GM12873 (cell line): ENCODE measurements at regions not wholly inside any gene's neighbourhood (a gene's known extent, or its start where the extent isn't known, plus 50 kb on each side); places are given as distances from the start of the nearest gene placed in this dataset.

Source experiments
- TF ChIP-seq, protein P1 (sequence below): IDR thresholded peaks from 2 replicates; pipeline ENCODE4 v1.5.1; 2012; ENCODE audit warnings: low read depth, mild to moderate bottlenecking, moderate library complexity, low read length, control low read depth; ENCODE audit not compliant: insufficient read depth; ENCODE audit errors: missing control alignments

DNA sequence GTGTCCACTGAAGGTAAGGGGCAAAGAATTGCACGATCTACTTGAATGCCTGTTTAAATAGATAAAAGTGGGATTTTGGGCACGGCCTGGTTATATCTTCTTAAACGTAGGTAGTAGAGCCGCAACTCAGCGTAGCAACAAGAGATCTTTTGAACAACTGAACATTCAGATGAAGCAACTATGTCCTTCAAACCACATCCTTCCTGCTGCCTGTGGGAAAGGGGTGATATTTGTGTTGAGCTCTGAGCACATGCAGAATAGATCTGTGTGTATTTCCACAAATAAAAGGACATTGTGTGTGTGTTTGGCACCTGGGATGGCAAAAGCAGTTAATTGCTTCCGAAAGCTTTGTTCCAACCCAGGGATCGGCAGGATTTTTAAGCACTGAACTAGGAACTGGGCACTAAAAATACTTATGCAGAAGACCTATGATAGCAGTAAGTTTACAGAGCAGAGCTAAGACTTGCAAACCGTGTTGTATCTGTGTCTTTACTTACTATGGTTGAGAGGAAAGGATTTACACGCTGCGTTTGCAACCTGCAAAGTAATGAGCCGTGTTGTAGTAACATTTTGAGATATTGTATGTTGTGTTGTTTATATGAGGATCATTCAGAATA lies 333.4 kb downstream of the CHRM3 start:
- TF ChIP-seq, protein P1, sequence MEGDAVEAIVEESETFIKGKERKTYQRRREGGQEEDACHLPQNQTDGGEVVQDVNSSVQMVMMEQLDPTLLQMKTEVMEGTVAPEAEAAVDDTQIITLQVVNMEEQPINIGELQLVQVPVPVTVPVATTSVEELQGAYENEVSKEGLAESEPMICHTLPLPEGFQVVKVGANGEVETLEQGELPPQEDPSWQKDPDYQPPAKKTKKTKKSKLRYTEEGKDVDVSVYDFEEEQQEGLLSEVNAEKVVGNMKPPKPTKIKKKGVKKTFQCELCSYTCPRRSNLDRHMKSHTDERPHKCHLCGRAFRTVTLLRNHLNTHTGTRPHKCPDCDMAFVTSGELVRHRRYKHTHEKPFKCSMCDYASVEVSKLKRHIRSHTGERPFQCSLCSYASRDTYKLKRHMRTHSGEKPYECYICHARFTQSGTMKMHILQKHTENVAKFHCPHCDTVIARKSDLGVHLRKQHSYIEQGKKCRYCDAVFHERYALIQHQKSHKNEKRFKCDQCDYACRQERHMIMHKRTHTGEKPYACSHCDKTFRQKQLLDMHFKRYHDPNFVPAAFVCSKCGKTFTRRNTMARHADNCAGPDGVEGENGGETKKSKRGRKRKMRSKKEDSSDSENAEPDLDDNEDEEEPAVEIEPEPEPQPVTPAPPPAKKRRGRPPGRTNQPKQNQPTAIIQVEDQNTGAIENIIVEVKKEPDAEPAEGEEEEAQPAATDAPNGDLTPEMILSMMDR, result no peak

DNA sequence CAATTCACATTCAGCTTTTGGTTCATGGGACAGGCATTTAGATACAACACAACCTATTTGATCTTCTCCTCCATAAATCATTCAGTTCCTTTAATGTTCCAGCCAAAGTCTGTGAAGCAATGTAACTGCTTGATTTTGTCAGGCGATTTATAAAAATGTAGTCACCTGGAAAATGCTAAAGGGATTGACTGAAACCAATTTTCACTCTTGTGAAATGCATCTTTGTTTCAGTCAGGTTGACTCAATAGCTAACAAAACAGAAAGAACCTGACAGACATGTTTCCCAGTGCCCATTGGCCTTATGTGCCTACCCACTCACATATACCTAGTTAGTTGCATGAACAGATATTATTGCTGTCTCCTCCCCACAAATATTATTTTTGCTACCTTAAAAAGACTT lies 335.7 kb downstream of the CHRM3 start:
- TF ChIP-seq, protein P1, result no peak

DNA sequence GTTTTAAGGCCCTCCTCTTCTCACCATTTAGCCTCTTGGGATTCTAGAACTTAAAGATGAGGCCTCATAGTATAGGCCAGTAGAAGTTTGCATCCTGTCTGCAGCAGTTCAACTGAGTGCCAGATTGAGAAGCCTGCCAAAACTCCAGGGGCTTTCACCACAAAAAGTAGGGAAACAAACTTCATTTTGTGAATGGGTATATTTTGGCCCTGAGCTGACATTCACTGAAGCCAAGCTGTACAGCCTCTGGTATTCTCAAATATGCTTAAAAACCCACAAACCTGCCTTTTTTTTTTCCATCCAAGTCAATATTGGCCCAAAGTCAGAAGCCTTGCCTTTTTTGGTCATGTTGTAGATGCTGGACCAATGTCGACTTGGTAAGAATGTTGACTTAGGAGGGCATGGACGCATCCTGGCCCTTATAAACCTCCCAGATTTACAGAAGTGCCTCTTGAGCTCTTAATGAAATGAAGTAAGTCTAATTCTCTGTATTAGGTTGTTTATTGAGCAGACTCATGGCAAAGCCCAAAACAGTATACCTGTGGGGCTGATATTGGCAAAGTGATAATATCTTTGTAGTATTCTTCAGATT lies 337.5 kb downstream of the CHRM3 start:
- TF ChIP-seq, protein P1, result no peak

DNA sequence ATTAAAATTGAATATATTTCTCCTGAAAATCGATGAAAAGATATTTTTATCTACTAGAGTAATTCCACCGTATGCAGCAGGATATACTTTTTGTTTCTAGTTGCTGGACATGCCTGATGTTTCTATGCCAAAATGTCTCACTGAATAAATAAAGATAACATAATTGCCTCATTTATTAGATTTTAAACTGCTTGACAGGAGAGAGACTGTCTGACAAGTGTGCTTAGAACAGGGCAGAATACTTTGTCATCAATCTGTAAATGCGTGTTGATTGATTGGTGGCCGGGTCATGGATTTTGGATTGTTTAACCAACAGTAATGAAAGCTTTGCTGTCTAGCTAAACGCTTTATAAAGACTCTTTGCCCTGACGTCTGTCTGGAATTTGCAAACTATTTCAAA lies 339.0 kb downstream of the CHRM3 start:
- TF ChIP-seq, protein P1, result no peak

DNA sequence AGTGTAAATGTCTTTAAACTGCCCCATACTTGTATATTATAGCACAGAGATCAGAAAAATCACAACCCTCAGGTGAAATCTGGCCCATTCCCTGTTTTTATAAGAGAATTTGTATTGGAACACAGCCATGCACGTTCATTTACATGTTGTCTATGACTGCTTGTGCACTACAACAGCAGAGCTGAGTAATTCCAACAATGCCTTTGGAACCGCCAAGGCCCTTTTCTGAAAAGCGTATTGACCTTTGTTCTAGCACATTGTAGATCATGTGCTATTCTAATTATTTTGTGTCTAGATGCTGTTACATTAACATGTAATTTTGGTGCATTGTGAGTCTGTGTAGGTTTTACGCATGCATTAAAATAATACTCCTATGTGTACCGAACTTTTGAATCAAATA lies 339.6 kb downstream of the CHRM3 start:
- TF ChIP-seq, protein P1, result no peak

DNA sequence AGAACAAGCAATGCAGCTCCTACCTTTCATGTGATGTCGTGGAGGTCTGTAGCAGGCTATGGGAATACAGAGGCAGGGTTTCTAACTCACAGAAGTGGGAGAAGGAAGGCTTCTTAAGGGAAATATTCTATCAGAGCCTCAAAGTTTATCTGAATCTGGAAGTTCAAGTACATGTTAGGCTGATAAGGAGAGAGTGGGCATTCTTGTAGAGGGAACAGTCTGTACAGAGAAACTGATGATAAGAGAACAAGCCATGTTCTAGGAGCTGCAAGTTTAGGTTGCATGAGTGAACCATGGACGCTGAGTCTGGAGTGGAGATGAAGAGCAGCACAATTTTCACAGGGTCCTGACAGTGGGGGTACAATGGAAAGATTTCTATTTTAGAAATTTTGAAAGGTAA lies 344.0 kb downstream of the CHRM3 start:
- TF ChIP-seq, protein P1, result no peak

DNA sequence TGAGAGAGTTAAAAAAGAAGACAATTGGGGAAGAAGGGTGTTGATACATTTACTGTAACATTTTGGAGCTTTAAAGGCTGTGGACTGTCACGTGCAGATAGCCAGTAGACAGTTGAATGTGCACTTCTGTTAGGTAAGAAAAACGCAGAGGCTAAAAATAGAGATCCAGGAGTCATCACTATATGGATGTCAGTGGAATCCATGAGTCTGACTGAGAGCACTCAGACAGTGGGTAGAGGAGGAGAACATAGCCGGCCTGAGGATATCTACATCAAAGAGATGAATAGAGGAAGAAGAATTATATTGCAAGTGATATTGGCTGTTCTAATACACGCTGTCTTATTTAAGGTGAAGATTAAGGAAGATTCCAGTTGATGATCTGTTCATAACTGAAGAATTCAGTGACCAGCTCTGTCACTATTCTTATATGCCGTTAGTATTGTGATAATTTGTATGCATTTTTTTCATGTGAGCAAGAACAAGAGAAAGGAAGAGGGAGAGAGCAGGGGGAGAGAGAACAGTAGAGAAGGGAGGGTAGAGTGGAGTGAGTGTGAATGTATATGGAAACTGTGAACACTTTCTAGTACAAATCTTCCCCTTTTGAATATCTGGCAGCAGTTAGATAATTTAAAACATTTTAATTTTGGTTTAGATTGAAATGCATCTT lies 344.8 kb downstream of the CHRM3 start:
- TF ChIP-seq, protein P1, result no peak
